ENCODE measurements at regions not wholly inside any gene's neighbourhood (a gene's known extent, or its start where the extent isn't known, plus 50 kb on each side); places are given as distances from the start of the nearest gene placed in this dataset.

GRCh38 chr19:16023146-16023915, 53.0 kb upstream of the TPM4 start:
- CTCF ChIA-PET (ENCODE audit: partially characterized antibody): no interaction called here
- H3K9ac ChIP-seq (replicated peaks in 1 of 4; ENCODE audit: extremely low read depth in 1 of 4, low read depth in 3 of 4, low read length in 3 of 4): no peak overlapping the region
- no peak overlapping the region for H3K18ac ChIP-seq (ENCODE audit: extremely low read depth, low read length)
- H3K4ac ChIP-seq (replicated peaks; ENCODE audit: insufficient read length, low read depth, low read length): no peak overlapping the region
- H3K36me3 ChIP-seq (ENCODE audit: control insufficient read depth in 2 of 4, insufficient read depth in 4 of 4, low read length in 3 of 4): no peaks in the 10 kb centered on the region
- H3K79me1 ChIP-seq (ENCODE audit: low read depth, low read length): no peaks in the 10 kb centered on the region
- peaks cover 66 to 83% of the 10 kb centered on the region in 2 experiments for H3K9me3 ChIP-seq (ENCODE audit: insufficient read depth in 2 of 2, low read depth in 1 of 2, low read length in 1 of 2)
- no peak overlapping the region for H3K14ac ChIP-seq (ENCODE audit: insufficient read length)
- no peak overlapping the region for H2BK120ac ChIP-seq (replicated peaks; ENCODE audit: low read depth, low read length)
- POLR2A ChIA-PET (ENCODE audit: partially characterized antibody): no interaction called here
- H2AK5ac ChIP-seq (ENCODE audit: low read depth, low read length): no peak overlapping the region
- H4K8ac ChIP-seq (ENCODE audit: extremely low read depth, insufficient read depth, low read length): no peak overlapping the region
- H2BK12ac ChIP-seq (ENCODE audit: low read depth, low read length): no peak overlapping the region
- no peak overlapping the region for H3K27ac ChIP-seq (ENCODE audit: low read depth, low read length)
- H2AFZ ChIP-seq (ENCODE audit: low read length): no peak overlapping the region
- H4K5ac ChIP-seq (ENCODE audit: insufficient read length, low read depth, low read length): no peak overlapping the region
- H3K4me3 ChIP-seq (ENCODE audit: extremely low read depth in 1 of 4, insufficient read depth in 2 of 4, low read depth in 3 of 4, low read length in 4 of 4): no peak overlapping the region
- H3K56ac ChIP-seq (replicated peaks; ENCODE audit: insufficient read length, low read depth, low read length): no peak overlapping the region
- H3K4me2 ChIP-seq (ENCODE audit: insufficient read depth in 1 of 2, low read depth in 2 of 2, low read length in 2 of 2): no peak overlapping the region
- H4K20me1 ChIP-seq (replicated peaks in 1 of 2; ENCODE audit: control insufficient read depth in 1 of 2, insufficient read depth in 2 of 2, low read length in 2 of 2): no peaks in the 10 kb centered on the region
- H4K91ac ChIP-seq (replicated peaks; ENCODE audit: insufficient read length, low read length): no peak overlapping the region
- H2BK5ac ChIP-seq (ENCODE audit: low read depth, low read length): no peak overlapping the region
- H2BK20ac ChIP-seq (ENCODE audit: low read length): no peak overlapping the region
- H3K27me3 ChIP-seq (replicated peaks in 1 of 4; ENCODE audit: control insufficient read depth in 3 of 4, extremely low read depth in 1 of 4, insufficient read depth in 3 of 4, low read length in 3 of 4): no peaks in the 10 kb centered on the region
- TF ChIP-seq USF2 (IDR thresholded peaks at IDR 0.05; ENCODE audit: low read length) (no peak), EP300 (IDR thresholded peaks at IDR 0.05; ENCODE audit: borderline replicate concordance in 1 of 2, low read depth in 2 of 2, low read length in 2 of 2) (no peak), JUN (IDR thresholded peaks at IDR 0.05; ENCODE audit: low read depth, low read length) (no peak), SUZ12 (IDR thresholded peaks at IDR 0.05; ENCODE audit: low read length) (no peak), RFX5 (IDR thresholded peaks at IDR 0.05; ENCODE audit: borderline replicate concordance, low read depth, low read length) (no peak), EGR1 (IDR thresholded peaks at IDR 0.05; ENCODE audit: borderline replicate concordance, low read depth, low read length) (no peak), POLR2A (IDR thresholded peaks at IDR 0.05; ENCODE audit: control extremely low read depth in 1 of 2, low read depth in 2 of 2, low read length in 2 of 2) (no peak)
- no peaks in the 10 kb centered on the region; a peak in 1 of 7 replicates for H3K4me1 ChIP-seq (replicated peaks in 1 of 4; ENCODE audit: control insufficient read depth in 3 of 4, insufficient read depth in 4 of 4, low read length in 3 of 4)
- no peak overlapping the region for H3K23ac ChIP-seq (ENCODE audit: insufficient read length)
- no peak for FAIRE-seq
- no peaks in the 10 kb centered on the region for H3K79me2 ChIP-seq (ENCODE audit: control insufficient read depth in 1 of 2, insufficient read depth in 2 of 2, low read length in 2 of 2)
- 79% methylated on average over 11 of the region's 14 CpGs; no CpG with 5 or more reads in 1 of the 2 experiments for WGBS, 2 experiments (ENCODE audit: extremely low coverage in 1 of 2, insufficient coverage in 1 of 2, insufficient read length in 1 of 2, insufficient replicate concordance in 2 of 2, low coverage in 1 of 2, low lambda C conversion rate in 2 of 2, missing lambda C conversion rate in 1 of 2)
- H2BK15ac ChIP-seq (ENCODE audit: low read length): no peak overlapping the region
- DNase-seq (ENCODE audit: low read depth in 1 of 2, low spot score in 2 of 2): no peak
- H3K23me2 ChIP-seq (ENCODE audit: low read depth, low read length): no peaks in the 10 kb centered on the region

Data from H1 (cell line).